Stimulated activated CD4-positive, alpha-beta T cell treated with anti-CD3 and anti-CD28 coated beads, Interleukin-15, amount 100 ng/mL, for 24 hours (primary cell): ENCODE measurements at regions not wholly inside any gene's neighbourhood (a gene's known extent, or its start where the extent isn't known, plus 50 kb on each side); places are given as distances from the start of the nearest gene placed in this dataset.

Experiments used
- DNase-seq: peaks from one replicate; pipeline ENCODE4 v3.0.0-alpha.2; 2020

- DNase-seq: no peak
Observed at GRCh38 chr14:84792722-84793410, 737.1 kb upstream of the FLRT2 start.

- no peak for DNase-seq
Observed at GRCh38 chr14:84797326-84797725, 732.6 kb upstream of the FLRT2 start.

- no peak for DNase-seq
Observed at GRCh38 chr14:84804468-84804867, 725.5 kb upstream of the FLRT2 start.

DNA sequence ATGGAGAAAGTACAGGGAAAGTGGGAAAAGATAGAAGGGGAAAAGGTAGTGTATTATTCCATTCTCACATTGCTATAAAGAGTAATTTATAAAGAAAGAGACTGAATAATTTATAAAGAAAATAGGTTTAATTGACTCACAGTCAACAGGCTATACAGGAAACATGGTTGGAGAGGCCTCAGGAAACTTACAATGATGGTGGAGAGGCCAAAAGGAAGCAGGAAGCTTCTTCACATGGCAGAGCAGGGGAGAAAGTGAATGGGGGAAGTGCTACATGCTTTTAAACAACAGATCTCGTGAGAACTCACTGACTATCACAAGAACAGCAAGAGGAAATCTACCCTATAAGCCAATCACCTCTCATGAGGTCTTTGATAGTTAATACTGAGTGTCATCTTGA is 725.0 kb upstream of the FLRT2 start:
- no peak for DNase-seq

- no peak for DNase-seq
Observed at GRCh38 chr14:84806181-84806580, 723.8 kb upstream of the FLRT2 start.

GRCh38 chr14:84806622-84807021 is 723.3 kb upstream of the FLRT2 start:
- no peak for DNase-seq

DNA sequence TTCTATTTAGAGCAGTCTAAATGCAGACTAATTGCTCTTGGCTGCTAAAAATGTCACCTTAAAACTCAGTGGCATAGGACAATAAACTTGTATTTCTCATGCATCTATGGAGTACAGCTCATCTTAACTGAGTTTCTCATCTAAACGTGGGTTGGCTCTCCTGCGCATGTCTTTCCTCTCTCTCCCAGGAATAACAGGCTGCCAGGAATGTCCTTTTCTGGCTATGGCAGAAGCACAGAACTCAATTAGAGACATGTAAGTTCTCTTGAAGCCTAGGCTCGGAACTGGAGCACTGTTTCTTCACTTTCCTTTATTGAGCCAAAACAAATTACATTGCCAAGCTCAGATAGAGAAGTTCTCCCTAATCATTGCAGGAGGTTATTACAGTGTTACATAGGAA is 722.3 kb upstream of the FLRT2 start:
- DNase-seq: no peak

DNA sequence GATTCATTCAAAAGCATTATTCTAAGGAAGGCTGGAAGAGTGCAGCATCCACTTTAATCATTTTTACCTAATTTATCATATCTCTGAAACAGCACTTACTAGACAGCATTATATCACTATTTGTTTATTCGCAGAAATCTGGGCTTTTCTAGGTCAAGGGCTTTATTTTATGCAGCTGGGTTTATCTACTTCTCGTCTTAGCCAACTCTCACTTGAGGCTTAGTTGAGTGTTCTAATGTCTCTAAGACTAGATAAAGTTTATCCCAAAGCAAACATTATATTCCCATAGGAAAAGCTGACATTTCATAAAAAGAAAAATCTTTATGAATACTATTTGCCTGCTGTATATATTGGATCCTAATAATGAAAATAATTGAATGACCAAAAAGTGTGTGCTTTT is 720.8 kb upstream of the FLRT2 start:
- DNase-seq: no peak

DNA sequence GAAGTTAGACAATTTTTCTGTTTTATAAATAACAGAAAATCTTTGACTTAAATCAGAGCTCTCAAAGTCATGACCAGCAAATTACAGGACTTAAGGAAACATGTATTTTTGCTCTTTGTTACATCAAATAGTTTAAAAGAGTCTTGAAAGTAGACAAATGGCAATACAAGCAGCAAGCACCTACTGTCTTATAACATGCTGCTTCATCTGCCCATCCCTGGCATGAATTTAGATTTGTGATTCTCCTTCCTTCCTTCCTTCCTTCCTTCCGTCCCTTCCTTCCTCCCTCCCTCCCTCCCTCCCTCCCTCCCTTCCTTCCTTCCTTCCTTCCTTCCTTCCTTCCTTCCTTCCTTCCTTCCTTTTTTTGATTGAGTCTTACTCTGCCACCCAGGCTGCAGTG is 715.6 kb upstream of the FLRT2 start:
- DNase-seq: no peak

DNA sequence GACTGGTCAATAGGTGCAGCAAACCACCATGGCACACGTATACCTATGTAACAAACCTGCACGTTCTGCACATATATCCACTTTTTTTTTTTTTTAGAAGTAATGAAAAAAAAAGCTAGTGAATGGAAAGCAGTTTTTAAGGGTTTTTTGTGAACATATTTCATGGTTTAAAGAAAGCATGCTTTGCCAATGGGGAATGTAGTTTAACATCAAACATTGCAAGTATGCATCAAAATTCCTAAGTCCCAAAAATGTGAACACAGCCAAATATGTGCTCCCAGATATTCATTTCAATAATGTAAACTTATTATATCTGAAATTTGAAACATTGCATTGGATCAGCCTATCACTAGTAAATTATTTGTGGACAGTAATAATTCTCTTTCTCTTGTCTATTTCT is 710.4 kb upstream of the FLRT2 start:
- no peak for DNase-seq

- DNase-seq: no peak
Observed at GRCh38 chr14:84825481-84826251, 704.3 kb upstream of the FLRT2 start.

DNA sequence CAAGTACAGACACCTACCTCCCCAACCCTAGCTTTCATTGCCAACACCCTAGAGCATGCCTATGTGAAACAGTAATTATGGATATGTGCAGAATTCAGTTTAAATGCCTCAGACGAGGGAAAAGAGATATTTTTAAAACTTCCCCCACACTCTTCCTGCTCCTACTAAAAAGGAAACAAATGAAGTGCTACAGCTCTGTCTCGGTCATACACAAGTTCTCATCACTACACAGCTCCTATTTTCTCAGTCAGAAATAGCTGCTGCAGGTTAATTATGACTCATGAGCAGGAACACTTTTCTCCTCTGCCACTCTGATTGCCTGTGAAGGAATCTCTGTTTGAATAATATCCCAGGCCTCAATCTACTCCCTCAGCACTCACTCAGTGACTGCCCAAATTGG is 703.6 kb upstream of the FLRT2 start:
- DNase-seq: no peak

- DNase-seq: no peak
Observed at GRCh38 chr14:84850595-84850994, 679.3 kb upstream of the FLRT2 start.

DNA sequence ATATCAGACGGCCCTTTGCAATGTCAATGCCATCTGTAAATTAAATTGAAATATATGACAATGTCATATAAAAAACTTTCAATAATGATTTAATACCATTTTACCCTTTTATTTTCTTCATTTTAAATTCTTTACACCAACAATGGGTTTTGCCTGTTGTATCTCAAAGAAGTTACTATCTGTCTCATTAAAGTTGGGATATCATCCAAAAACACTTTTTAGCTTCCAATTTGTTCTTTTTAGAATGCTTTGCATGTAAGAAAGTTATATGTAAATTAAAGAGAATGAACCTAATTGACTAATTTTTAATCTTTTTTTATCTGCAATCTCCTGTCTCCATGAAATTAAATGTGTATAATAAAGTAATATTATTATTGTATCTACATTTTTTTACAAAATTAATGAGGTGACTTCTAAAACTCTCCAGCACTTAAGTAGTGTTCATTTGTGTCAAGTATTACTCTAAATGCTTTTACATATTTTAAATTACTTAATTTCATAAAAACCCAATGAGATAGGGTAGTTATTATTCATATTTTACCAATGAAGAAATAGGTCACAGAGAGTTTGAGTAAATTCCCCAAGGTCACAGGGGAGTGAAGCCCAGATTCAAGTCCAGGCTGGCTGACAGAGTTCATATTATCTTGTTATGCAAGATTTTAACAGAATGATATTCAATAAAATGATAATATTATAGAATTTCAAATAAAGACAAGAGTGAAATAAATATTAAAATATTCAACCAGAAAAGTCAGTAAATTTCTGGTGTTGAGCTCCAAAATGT is 673.0 kb upstream of the FLRT2 start:
- DNase-seq: no peak

DNA sequence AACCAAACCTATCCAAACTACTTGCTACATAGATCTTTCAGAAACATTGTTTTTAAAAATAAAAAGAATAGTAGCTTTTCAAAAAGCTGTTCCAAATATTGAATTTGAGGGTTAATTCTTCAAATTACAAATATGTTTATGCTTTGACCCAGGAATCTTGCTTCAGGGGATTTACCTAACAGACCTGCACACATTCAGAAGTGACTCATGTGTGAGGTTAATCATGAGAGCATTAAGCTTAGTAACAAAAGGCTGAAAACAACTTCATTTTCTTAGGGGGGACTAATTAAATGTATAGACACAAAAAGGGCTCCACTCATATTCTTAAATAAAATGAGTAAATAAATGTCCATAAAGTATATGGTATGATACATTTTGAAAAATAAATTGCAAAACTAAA is 672.4 kb upstream of the FLRT2 start:
- no peak for DNase-seq

- DNase-seq: no peak
Observed at GRCh38 chr14:84859116-84859515, 670.8 kb upstream of the FLRT2 start.

GRCh38 chr14:84864548-84865271 is 665.2 kb upstream of the FLRT2 start:
- DNase-seq: no peak

- no peak for DNase-seq
Observed at GRCh38 chr14:84871734-84872133, 658.2 kb upstream of the FLRT2 start.

DNA sequence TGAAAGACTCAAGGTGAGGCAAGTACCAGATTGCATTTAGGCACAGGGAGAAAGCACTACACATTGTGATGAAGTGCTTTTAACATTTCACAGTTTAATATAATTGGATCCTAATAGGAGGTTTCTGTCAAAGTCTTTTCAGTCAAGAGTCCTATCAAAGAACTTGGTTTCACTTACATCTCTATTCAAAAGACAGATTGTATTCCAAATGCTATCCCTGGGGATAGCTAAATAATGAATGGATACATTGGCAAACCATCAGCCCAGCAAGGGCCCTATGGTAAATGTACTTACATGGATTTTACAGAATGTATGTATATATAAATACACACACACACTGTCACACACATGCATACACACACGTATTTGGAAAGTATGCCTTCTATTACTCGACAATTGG is 655.5 kb upstream of the FLRT2 start:
- DNase-seq: no peak

DNA sequence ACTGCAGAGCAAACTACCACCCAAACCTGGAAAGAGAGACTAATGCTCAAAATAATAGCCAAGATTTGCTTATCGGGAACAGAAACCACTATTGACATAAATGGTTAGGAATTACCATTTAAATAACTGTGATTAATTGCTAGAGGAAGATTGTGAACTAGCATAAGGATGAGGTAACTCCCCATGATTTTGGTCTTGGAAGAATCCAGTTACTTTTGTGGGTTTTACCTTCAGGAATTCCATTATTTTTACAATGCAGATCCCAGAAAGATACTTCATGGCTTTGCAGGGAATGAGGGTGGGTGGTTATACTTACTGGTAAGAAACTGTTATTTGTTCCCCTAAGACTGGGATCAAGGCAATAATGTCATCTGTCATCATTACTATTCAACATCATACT is 652.9 kb upstream of the FLRT2 start:
- no peak for DNase-seq

- no peak for DNase-seq
Observed at GRCh38 chr14:84882830-84883229, 647.1 kb upstream of the FLRT2 start.

GRCh38 chr14:84885061-84885460 is 644.9 kb upstream of the FLRT2 start:
- no peak for DNase-seq

DNA sequence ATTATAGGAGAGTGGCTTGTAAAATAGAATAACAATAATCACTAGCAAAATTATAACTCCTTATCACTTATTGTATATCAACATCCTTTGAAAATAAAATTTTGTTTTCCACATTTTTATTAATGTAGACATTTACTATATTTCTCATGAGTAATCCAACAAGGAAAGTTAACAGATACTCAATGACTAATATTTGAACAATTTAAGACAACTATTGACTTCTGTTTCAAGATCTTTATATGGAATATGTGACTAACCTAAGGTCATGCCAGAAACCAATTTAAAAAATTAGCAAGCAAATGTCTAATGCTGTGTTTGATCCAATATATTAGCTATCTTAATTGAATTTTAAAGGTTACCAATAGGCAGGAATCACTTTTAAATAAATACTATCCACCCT is 638.5 kb upstream of the FLRT2 start:
- no peak for DNase-seq
